ENCODE measurements at regions not wholly inside any gene's neighbourhood (a gene's known extent, or its start where the extent isn't known, plus 50 kb on each side); places are given as distances from the start of the nearest gene placed in this dataset.

- no peaks in the 10 kb centered on the region for H3K36me3 ChIP-seq (ENCODE audit: control insufficient read depth in 1 of 2, insufficient read depth in 2 of 2, low read length in 2 of 2)
- no peaks in the 10 kb centered on the region for H3K4me1 ChIP-seq (ENCODE audit: control insufficient read depth in 1 of 2, insufficient read depth in 2 of 2, low read length in 2 of 2)
- DNase-seq (ENCODE audit: low read depth, low spot score) (no peak), ATAC-seq (no peak)
- intact Hi-C loops (cut with micrococcal nuclease) = no loop called here
- ChIA-PET POLR2A (no interaction called here), RAD21 (ENCODE audit: low non-redundant PET in 1 of 2, low total read pairs in 2 of 2, uncharacterized antibody in 2 of 2, unreplicated experiment in 2 of 2) (no interaction called here), CTCF (no interaction called here)
- H3K9ac ChIP-seq (ENCODE audit: low read length) = no peak overlapping the region
- no TSS peak for BruUV-seq (replicated peaks)
- TF ChIP-seq, protein P1, sequence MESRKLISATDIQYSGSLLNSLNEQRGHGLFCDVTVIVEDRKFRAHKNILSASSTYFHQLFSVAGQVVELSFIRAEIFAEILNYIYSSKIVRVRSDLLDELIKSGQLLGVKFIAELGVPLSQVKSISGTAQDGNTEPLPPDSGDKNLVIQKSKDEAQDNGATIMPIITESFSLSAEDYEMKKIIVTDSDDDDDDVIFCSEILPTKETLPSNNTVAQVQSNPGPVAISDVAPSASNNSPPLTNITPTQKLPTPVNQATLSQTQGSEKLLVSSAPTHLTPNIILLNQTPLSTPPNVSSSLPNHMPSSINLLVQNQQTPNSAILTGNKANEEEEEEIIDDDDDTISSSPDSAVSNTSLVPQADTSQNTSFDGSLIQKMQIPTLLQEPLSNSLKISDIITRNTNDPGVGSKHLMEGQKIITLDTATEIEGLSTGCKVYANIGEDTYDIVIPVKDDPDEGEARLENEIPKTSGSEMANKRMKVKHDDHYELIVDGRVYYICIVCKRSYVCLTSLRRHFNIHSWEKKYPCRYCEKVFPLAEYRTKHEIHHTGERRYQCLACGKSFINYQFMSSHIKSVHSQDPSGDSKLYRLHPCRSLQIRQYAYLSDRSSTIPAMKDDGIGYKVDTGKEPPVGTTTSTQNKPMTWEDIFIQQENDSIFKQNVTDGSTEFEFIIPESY (IDR thresholded peaks at IDR 0.05; ENCODE audit: extremely low read depth, insufficient replicate concordance, low read length) = no peak
- TF ChIP-seq SP1 (IDR thresholded peaks at IDR 0.05; ENCODE audit: low read depth) (no peak), RAD21 (IDR thresholded peaks at IDR 0.05; ENCODE audit: low read depth) (no peak), EGR1 (IDR thresholded peaks at IDR 0.05; ENCODE audit: low read depth) (no peak), CBX3 (IDR thresholded peaks at IDR 0.05; ENCODE audit: low read depth) (no peak), FOSL1 (IDR thresholded peaks at IDR 0.05; ENCODE audit: low read depth) (no peak), POLR2AphosphoS5 (IDR thresholded peaks at IDR 0.05; ENCODE audit: low read depth, low read length) (no peak), JUND (IDR thresholded peaks at IDR 0.05) (no peak), EZH2phosphoT487 (IDR thresholded peaks at IDR 0.05; ENCODE audit: borderline replicate concordance) (no peak), YY1 (IDR thresholded peaks at IDR 0.05; ENCODE audit: extremely low read depth, insufficient replicate concordance, low read depth, low read length) (no peak), ZNF274 (IDR thresholded peaks at IDR 0.05; ENCODE audit: low read depth, low read length) (no peak), CEBPB (IDR thresholded peaks at IDR 0.05; ENCODE audit: low read depth) (no peak), EZH2 (IDR thresholded peaks at IDR 0.05) (no peak), TCF7L2 (IDR thresholded peaks at IDR 0.05; ENCODE audit: borderline replicate concordance, extremely low read depth, insufficient read depth, insufficient read length) (no peak), ZFX (IDR thresholded peaks at IDR 0.05) (no peak)
- TF ChIP-seq, protein P2, sequence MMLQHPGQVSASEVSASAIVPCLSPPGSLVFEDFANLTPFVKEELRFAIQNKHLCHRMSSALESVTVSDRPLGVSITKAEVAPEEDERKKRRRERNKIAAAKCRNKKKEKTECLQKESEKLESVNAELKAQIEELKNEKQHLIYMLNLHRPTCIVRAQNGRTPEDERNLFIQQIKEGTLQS (IDR thresholded peaks at IDR 0.05) = no peak
- TF ChIP-seq, protein P3, sequence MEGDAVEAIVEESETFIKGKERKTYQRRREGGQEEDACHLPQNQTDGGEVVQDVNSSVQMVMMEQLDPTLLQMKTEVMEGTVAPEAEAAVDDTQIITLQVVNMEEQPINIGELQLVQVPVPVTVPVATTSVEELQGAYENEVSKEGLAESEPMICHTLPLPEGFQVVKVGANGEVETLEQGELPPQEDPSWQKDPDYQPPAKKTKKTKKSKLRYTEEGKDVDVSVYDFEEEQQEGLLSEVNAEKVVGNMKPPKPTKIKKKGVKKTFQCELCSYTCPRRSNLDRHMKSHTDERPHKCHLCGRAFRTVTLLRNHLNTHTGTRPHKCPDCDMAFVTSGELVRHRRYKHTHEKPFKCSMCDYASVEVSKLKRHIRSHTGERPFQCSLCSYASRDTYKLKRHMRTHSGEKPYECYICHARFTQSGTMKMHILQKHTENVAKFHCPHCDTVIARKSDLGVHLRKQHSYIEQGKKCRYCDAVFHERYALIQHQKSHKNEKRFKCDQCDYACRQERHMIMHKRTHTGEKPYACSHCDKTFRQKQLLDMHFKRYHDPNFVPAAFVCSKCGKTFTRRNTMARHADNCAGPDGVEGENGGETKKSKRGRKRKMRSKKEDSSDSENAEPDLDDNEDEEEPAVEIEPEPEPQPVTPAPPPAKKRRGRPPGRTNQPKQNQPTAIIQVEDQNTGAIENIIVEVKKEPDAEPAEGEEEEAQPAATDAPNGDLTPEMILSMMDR (IDR thresholded peaks at IDR 0.05 in 2 of 3, conservative IDR thresholded peaks at IDR 0.05 in 1 of 3; ENCODE audit: borderline replicate concordance in 1 of 3, insufficient read depth in 1 of 3, low read depth in 2 of 3, low read length in 2 of 3) = no peak
- H3K27me3 ChIP-seq (ENCODE audit: insufficient read depth, low read length) = peaks cover 49% of the 10 kb centered on the region
- no peaks in the 10 kb centered on the region for H3K9me3 ChIP-seq (ENCODE audit: control insufficient read depth in 1 of 2, insufficient read depth in 1 of 2, low read depth in 1 of 2, low read length in 2 of 2)
- H3K4me2 ChIP-seq (ENCODE audit: low read length) = no peak overlapping the region
- H3K4me3 ChIP-seq (replicated peaks in 1 of 2; ENCODE audit: low read depth in 1 of 2, low read length in 2 of 2) = no peak overlapping the region
- no peak overlapping the region for H2AFZ ChIP-seq (ENCODE audit: low read depth, low read length, poor library complexity, severe bottlenecking)
- no peaks in the 10 kb centered on the region for H3K9me2 ChIP-seq (ENCODE audit: insufficient read depth)
- H3K27ac ChIP-seq (ENCODE audit: low read depth, low read length) = no peak overlapping the region
- H4K20me1 ChIP-seq (ENCODE audit: insufficient read depth) = no peaks in the 10 kb centered on the region
- no peaks in the 10 kb centered on the region for H3K79me2 ChIP-seq (ENCODE audit: insufficient read depth, low read length)
Measured at GRCh38 chr6:40705354-40705753, 118.2 kb upstream of the LRFN2 start.

Measured in HCT116 (cell line).